ENCODE measurements at regions not wholly inside any gene's neighbourhood (a gene's known extent, or its start where the extent isn't known, plus 50 kb on each side); places are given as distances from the start of the nearest gene placed in this dataset.

GRCh38 chr4:56099378-56099786 is 150.6 kb downstream of the CEP135 start:
- no peak overlapping the region for H2AFZ ChIP-seq
- no peaks in the 10 kb centered on the region for H3K9me3 ChIP-seq (ENCODE audit: low read depth)
- H4K20me1 ChIP-seq (ENCODE audit: insufficient read depth, poor library complexity, severe bottlenecking) = no peaks in the 10 kb centered on the region
- H3K27me3 ChIP-seq = no peaks in the 10 kb centered on the region
- no peak overlapping the region for H3K27ac ChIP-seq
- no peak overlapping the region for H3K4me2 ChIP-seq
- no peaks in the 10 kb centered on the region for H3K4me1 ChIP-seq (ENCODE audit: insufficient read depth)
- no peaks in the 10 kb centered on the region for H3K36me3 ChIP-seq (replicated peaks; ENCODE audit: insufficient read depth, low read depth)
- H3K9me2 ChIP-seq (replicated peaks; ENCODE audit: insufficient read depth) = no peaks in the 10 kb centered on the region
- no peak overlapping the region for H3K4me3 ChIP-seq
- H3K79me2 ChIP-seq = peaks cover 48% of the 10 kb centered on the region
- TF ChIP-seq EZH2phosphoT487 (IDR thresholded peaks at IDR 0.05; ENCODE audit: low read depth, severe bottlenecking, unreplicated experiment) = no peak
- WGBS (ENCODE audit: low lambda C conversion rate, missing lambda C conversion rate) = 93% methylated on average over 3 of the region's 3 CpGs
- no peak for DNase-seq (ENCODE audit: low spot score)

- peaks cover 30% of the 10 kb centered on the region for H3K79me2 ChIP-seq
- no peak for TF ChIP-seq EZH2phosphoT487 (IDR thresholded peaks at IDR 0.05; ENCODE audit: low read depth, severe bottlenecking, unreplicated experiment)
- TF ChIP-seq CTCF (IDR thresholded peaks at IDR 0.05; ENCODE audit: poor library complexity) = no peak
- TF ChIP-seq EZH2 (IDR thresholded peaks at IDR 0.05; ENCODE audit: borderline replicate concordance) = no peak
- H3K4me1 ChIP-seq (ENCODE audit: insufficient read depth) = no peaks in the 10 kb centered on the region
- no peaks in the 10 kb centered on the region for H3K27me3 ChIP-seq
- H3K36me3 ChIP-seq (replicated peaks; ENCODE audit: insufficient read depth, low read depth) = no peaks in the 10 kb centered on the region
- H3K4me2 ChIP-seq = no peak overlapping the region
- H3K9me2 ChIP-seq (replicated peaks; ENCODE audit: insufficient read depth) = no peaks in the 10 kb centered on the region
- no peak overlapping the region for H3K4me3 ChIP-seq
- 95% methylated on average over 3 of the region's 3 CpGs for WGBS (ENCODE audit: low lambda C conversion rate, missing lambda C conversion rate)
- H3K27ac ChIP-seq = no peak overlapping the region
- H4K20me1 ChIP-seq (ENCODE audit: insufficient read depth, poor library complexity, severe bottlenecking) = no peaks in the 10 kb centered on the region
- no peak overlapping the region for H2AFZ ChIP-seq
- no peak for DNase-seq (ENCODE audit: low spot score)
- no peaks in the 10 kb centered on the region for H3K9me3 ChIP-seq (ENCODE audit: low read depth)
Observed at GRCh38 chr4:56093576-56093975, 144.8 kb downstream of the CEP135 start.

GRCh38 chr4:56092540-56092939 is 143.8 kb downstream of the CEP135 start:
- H4K20me1 ChIP-seq (ENCODE audit: insufficient read depth, poor library complexity, severe bottlenecking) = no peaks in the 10 kb centered on the region
- no peak for DNase-seq (ENCODE audit: low spot score)
- no peaks in the 10 kb centered on the region for H3K27me3 ChIP-seq
- H2AFZ ChIP-seq = no peak overlapping the region
- no peak overlapping the region for H3K27ac ChIP-seq
- peaks cover 30% of the 10 kb centered on the region for H3K79me2 ChIP-seq
- no peak for TF ChIP-seq EZH2phosphoT487 (IDR thresholded peaks at IDR 0.05; ENCODE audit: low read depth, severe bottlenecking, unreplicated experiment)
- TF ChIP-seq EZH2 (IDR thresholded peaks at IDR 0.05; ENCODE audit: borderline replicate concordance) = no peak
- TF ChIP-seq CTCF (IDR thresholded peaks at IDR 0.05; ENCODE audit: poor library complexity) = no peak
- no peak overlapping the region for H3K4me3 ChIP-seq
- H3K4me1 ChIP-seq (ENCODE audit: insufficient read depth) = no peaks in the 10 kb centered on the region
- H3K9me3 ChIP-seq (ENCODE audit: low read depth) = no peaks in the 10 kb centered on the region
- 94% methylated on average over 8 of the region's 8 CpGs for WGBS (ENCODE audit: low lambda C conversion rate, missing lambda C conversion rate)
- H3K36me3 ChIP-seq (replicated peaks; ENCODE audit: insufficient read depth, low read depth) = no peaks in the 10 kb centered on the region
- H3K9me2 ChIP-seq (replicated peaks; ENCODE audit: insufficient read depth) = no peaks in the 10 kb centered on the region
- H3K4me2 ChIP-seq = no peak overlapping the region

GRCh38 chr4:56086561-56086960 is 137.8 kb downstream of the CEP135 start:
- H3K9me3 ChIP-seq (ENCODE audit: low read depth) = no peaks in the 10 kb centered on the region
- H2AFZ ChIP-seq = no peak overlapping the region
- H3K36me3 ChIP-seq (replicated peaks; ENCODE audit: insufficient read depth, low read depth) = no peaks in the 10 kb centered on the region
- H3K9me2 ChIP-seq (replicated peaks; ENCODE audit: insufficient read depth) = no peaks in the 10 kb centered on the region
- H4K20me1 ChIP-seq (ENCODE audit: insufficient read depth, poor library complexity, severe bottlenecking) = no peaks in the 10 kb centered on the region
- H3K4me2 ChIP-seq = no peak overlapping the region
- 85% methylated on average over 7 of the region's 7 CpGs for WGBS (ENCODE audit: low lambda C conversion rate, missing lambda C conversion rate)
- no peaks in the 10 kb centered on the region for H3K27me3 ChIP-seq
- H3K4me3 ChIP-seq = no peak overlapping the region
- no peak for DNase-seq (ENCODE audit: low spot score)
- TF ChIP-seq EZH2phosphoT487 (IDR thresholded peaks at IDR 0.05; ENCODE audit: low read depth, severe bottlenecking, unreplicated experiment) = no peak
- TF ChIP-seq CTCF (IDR thresholded peaks at IDR 0.05; ENCODE audit: poor library complexity) = no peak
- no peak for TF ChIP-seq EZH2 (IDR thresholded peaks at IDR 0.05; ENCODE audit: borderline replicate concordance)
- peak overlapping the region; percentile 50 for H3K27ac ChIP-seq
- H3K4me1 ChIP-seq (ENCODE audit: insufficient read depth) = peaks cover 7% of the 10 kb centered on the region
- peaks cover 22% of the 10 kb centered on the region for H3K79me2 ChIP-seq
